Colonic mucosa (tissue), 4 donors: ENCODE measurements at regions not wholly inside any gene's neighbourhood (a gene's known extent, or its start where the extent isn't known, plus 50 kb on each side); places are given as distances from the start of the nearest gene placed in this dataset.

Experiments used
- DNase-seq: peaks from one replicate; pipeline ENCODE4 v3.0.0-alpha.2; 2020
- H3K27ac ChIP-seq: fragments of 200-600 bp; one replicate; pipeline ENCODE4 v1.8.0; 2021
- H3K27me3 ChIP-seq: fragments of 200-600 bp; one replicate; pipeline ENCODE4 v1.8.0; 2021
- H3K36me3 ChIP-seq: fragments of 200-600 bp; one replicate; pipeline ENCODE4 v1.8.0; 2021
- H3K4me1 ChIP-seq: fragments of 200-600 bp; one replicate; pipeline ENCODE4 v1.8.0; 2021; ENCODE audit warnings: mild to moderate bottlenecking
- H3K4me3 ChIP-seq: fragments of 200-600 bp; one replicate; pipeline ENCODE4 v1.8.0; 2021
- H3K9ac ChIP-seq, 2 donors: one replicate each; pipeline ENCODE4 v1.7.0; 2013; ENCODE audit warnings: control low read depth in 2 of 2, low read depth in 2 of 2, low read length in 2 of 2
- H3K9me3 ChIP-seq: fragments of 200-600 bp; one replicate; pipeline ENCODE4 v1.8.0; 2021
- CTCF ChIP-seq: fragments of 200-600 bp; IDR thresholded peaks from one replicate; pipeline ENCODE4 v1.8.0; 2022; ENCODE audit warnings: antibody characterized with exemption, mild to moderate bottlenecking
- intact Hi-C: fragments of 100-400 bp; cut with DNase I; formaldehyde crosslinking; loops from one replicate; pipeline ENCODE4 v1.14.1; 2022
- donor health status: healthy.
- donor health status: DM: no; HTN: no; CAD: no.
- donor health status: DM: no; HTN: no; CAD: no.

DNA sequence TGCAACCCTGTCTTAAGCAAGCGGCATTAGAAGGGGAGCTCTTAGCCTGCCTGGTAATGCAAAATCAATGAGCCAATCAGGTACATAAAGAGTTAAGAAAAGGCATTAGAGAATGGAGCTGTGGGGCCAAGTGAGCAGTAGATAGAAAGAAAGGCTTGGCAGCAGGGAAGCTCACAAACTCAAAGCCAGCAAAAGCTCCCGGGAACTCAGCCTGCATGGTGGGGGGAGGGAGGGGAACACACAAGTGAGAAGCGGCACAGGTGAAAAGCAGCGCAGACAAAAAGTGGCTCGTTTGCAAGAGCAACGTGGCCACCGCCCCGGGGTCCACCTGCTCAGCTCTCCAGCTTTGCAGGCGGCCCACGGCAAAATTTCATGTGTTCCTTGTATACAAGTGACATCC, 818.5 kb downstream of the FAM133A start:
- intact Hi-C loops, result no loop called here
- no peak for DNase-seq
- no peaks in the 10 kb centered on the region for H3K27me3 ChIP-seq

DNA sequence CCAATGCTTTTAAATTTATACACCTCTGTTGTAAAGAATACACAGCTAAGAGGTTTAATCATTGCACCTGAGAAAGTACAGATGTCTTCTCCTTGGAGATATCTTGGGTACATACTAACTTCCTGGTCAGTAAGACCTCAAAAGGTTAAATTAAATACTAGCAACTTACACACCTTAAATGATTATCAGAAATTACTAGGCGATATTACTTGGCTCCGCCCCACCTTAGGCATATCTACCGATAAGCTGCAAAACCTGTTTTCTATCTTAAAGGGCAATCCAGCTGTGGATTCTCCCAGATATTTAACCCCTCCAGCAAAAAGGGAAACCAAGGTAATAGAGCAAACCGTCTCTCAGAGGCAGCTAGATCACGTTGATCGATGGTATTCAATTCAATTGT, 819.4 kb downstream of the FAM133A start:
- no peaks in the 10 kb centered on the region for H3K4me1 ChIP-seq
- no peak for DNase-seq
- intact Hi-C loops, result no loop called here

More for the DNA sequence above, 818.5 kb downstream of the FAM133A start:
- no peaks in the 10 kb centered on the region for H3K36me3 ChIP-seq
- H3K27ac ChIP-seq, result no peak overlapping the region
- TF ChIP-seq CTCF, result no peak
- no peak overlapping the region for H3K4me3 ChIP-seq
- H3K9ac ChIP-seq, result no peak overlapping the region
- no peaks in the 10 kb centered on the region for H3K9me3 ChIP-seq
- H3K4me1 ChIP-seq, result no peaks in the 10 kb centered on the region

DNA sequence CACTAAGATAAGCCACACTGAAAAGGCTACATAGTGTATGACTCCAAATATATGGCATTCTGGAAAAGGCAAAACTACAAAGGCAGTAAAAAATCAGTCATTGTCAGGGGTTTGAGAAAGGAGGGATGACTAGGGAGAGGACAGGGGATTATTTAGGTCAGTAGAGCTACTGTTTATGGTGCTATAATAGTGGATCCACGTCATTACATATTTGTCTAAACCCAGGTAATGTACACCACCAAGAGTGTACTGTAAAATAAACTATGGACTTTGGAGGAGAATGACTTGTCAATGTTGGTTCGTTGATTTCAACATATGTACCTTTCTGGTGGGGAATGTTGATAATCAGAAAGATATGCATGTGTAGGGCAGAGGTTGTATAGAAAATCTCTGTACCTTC, 837.6 kb downstream of the FAM133A start:
- intact Hi-C loops, result no loop called here
- no peak for DNase-seq

More for the DNA sequence above, 819.4 kb downstream of the FAM133A start:
- Histone ChIP-seq H3K27ac (no peak overlapping the region), H3K36me3 (no peaks in the 10 kb centered on the region), H3K4me3 (no peak overlapping the region), H3K9ac (no peak overlapping the region), H3K9me3 (no peaks in the 10 kb centered on the region), H3K27me3 (no peaks in the 10 kb centered on the region)
- TF ChIP-seq CTCF, result no peak

DNA sequence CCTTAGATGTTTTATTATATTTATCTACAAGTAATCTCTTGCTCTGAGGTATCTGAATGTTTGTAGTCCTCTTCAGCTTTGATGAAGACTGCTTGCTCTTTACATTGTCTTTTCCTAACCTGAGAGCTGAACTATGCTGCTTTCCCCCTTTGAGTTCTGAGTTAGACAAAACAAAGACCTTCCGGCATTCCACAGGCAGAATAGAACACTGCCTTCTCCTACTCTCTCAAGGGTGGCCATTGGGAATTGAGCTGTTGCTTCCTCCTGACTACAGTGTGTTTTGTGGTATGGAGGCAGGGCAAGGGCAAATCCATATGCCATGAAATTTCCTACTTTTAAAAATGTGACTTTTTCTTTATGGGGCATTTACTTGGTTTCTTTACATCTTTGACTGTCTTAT, 841.0 kb downstream of the FAM133A start:
- no peak for TF ChIP-seq CTCF
- DNase-seq, result no peak
- no peaks in the 10 kb centered on the region for H3K9me3 ChIP-seq

More for the DNA sequence above, 837.6 kb downstream of the FAM133A start:
- H3K9ac ChIP-seq, result no peak overlapping the region
- no peaks in the 10 kb centered on the region for H3K36me3 ChIP-seq
- H3K27ac ChIP-seq, result no peak overlapping the region
- H3K9me3 ChIP-seq, result no peaks in the 10 kb centered on the region
- H3K4me3 ChIP-seq, result no peak overlapping the region
- TF ChIP-seq CTCF, result no peak
- H3K27me3 ChIP-seq, result no peaks in the 10 kb centered on the region
- no peaks in the 10 kb centered on the region for H3K4me1 ChIP-seq

DNA sequence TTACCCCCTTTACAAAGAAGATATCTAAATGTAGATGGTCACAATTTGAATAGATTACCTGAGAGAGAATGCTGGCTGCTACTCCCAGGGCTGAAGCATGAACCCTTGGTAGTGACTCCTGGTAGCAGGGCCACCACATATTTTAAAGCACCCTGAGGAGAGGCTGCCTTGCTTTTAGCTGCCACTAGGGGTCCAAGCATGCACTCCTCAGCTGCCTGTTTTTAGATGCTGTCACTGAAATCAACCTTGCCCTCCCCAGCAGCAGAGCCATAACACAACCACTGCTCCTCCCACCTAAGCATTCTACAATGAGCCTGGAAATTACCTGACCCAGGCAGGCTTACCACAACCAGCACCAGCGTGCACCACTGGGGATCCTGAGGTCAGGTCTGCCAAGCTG, 850.9 kb downstream of the FAM133A start:
- no peak overlapping the region for H3K27ac ChIP-seq
- no peak overlapping the region for H3K4me3 ChIP-seq
- H3K4me1 ChIP-seq, result no peaks in the 10 kb centered on the region
- no peak overlapping the region for H3K9ac ChIP-seq
- DNase-seq, result no peak
- TF ChIP-seq CTCF, result no peak
- no peaks in the 10 kb centered on the region for H3K9me3 ChIP-seq
- no peaks in the 10 kb centered on the region for H3K36me3 ChIP-seq
- H3K27me3 ChIP-seq, result no peaks in the 10 kb centered on the region
- intact Hi-C loops, result no loop called here

More for the DNA sequence above, 841.0 kb downstream of the FAM133A start:
- Histone ChIP-seq H3K36me3 (no peaks in the 10 kb centered on the region), H3K4me3 (no peak overlapping the region), H3K27me3 (no peaks in the 10 kb centered on the region), H3K27ac (no peak overlapping the region), H3K4me1 (no peaks in the 10 kb centered on the region), H3K9ac (no peak overlapping the region)
- intact Hi-C loops, result no loop called here

- TF ChIP-seq CTCF, result no peak
Measured at GRCh38 chrX:94545722-94546121, 871.7 kb downstream of the FAM133A start.

More at GRCh38 chrX:94545722-94546121, 871.7 kb downstream of the FAM133A start:
- intact Hi-C loops, result no loop called here
- Histone ChIP-seq H3K36me3 (no peaks in the 10 kb centered on the region), H3K9me3 (no peaks in the 10 kb centered on the region), H3K4me1 (no peaks in the 10 kb centered on the region), H3K4me3 (no peak overlapping the region), H3K27ac (no peak overlapping the region), H3K27me3 (no peaks in the 10 kb centered on the region), H3K9ac (no peak overlapping the region)
- no peak for DNase-seq
